CD4-positive, alpha-beta T cell treated with Interleukin-2 at 100 ng/mL for 4 hours (primary cell): ENCODE measurements at regions not wholly inside any gene's neighbourhood (a gene's known extent, or its start where the extent isn't known, plus 50 kb on each side); places are given as distances from the start of the nearest gene placed in this dataset.

ENCODE experiments used
- DNase-seq: peaks from one replicate; pipeline ENCODE4 v3.0.0-alpha.2; 2020; ENCODE audit warnings: low spot score

DNA sequence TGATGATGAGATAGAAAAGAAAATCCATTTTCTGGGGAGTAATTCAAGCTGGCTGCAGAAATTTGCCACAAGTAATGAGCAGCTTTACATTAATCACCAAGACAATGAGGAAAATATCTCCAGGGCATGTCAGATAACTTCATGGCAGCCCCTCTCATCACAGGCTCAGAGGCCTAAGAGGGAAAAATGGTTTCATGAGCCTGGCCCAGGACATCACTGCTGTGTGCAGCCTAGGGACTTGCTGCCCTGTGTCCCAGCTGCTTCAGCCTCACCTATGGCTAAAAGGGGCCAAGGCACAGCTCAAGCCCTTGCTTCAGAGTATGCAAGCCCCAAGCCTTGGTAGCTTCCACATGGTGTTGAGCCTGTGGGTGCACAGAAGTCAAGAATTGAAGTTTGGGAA lies 161.7 kb downstream of the OPA1 start:
- no peak for DNase-seq

DNA sequence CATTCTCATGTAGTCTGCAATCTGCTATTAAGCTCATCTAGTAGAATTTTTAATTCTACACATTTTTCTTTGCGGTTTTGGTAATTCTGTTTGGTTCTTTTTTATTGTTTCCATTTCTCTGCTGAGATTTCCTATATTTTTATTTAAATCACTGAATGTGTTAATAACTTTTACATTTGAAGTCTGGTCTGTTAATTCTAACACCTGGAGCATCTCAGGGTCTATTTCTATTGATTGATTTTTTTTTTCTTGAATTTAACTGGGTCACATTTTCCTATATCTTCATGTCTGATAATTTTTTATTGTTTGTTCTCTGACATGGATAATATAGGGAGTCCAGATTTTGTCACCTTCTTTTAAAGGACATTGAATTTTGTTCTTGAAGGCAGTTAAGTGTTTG lies 163.5 kb downstream of the OPA1 start:
- DNase-seq, result no peak

DNA sequence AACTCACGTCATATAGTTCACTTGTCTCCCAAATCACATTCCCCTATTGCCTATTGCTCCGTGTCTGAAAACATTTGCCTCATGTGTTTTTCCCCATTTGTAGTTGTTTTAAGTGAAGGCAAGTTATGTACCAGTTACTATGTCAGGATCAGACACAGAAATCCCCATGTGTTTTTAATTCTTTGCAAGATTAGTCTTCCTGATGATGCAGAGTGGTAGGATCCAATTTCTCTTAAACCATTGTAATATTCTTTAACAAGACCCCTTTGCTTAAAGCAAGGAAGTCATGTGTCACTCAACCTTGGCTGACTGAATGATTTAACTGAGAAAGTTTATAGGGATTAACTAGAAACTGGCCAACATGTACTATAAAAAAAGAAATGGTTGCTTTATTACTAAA lies 164.4 kb downstream of the OPA1 start:
- no peak for DNase-seq

DNA sequence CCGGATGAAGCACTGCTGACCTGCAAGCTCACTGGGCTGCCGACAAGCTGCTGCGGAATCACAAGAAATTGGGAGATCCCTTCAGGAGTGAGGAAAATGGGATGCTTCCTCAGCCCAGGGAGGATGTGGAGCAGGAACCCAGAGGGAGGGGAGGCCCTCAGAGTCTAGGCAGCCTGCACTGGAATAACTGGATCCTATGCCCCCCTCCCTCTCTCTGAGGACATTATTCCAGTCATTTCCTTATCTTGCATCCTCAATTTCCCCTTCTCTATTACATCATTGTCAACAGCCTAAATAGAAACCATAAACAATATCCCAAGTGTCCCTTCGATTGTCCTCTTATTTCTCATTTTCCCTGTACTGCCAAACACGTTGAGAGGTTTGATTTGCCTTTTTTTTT lies 169.0 kb downstream of the OPA1 start:
- DNase-seq, result no peak

DNA sequence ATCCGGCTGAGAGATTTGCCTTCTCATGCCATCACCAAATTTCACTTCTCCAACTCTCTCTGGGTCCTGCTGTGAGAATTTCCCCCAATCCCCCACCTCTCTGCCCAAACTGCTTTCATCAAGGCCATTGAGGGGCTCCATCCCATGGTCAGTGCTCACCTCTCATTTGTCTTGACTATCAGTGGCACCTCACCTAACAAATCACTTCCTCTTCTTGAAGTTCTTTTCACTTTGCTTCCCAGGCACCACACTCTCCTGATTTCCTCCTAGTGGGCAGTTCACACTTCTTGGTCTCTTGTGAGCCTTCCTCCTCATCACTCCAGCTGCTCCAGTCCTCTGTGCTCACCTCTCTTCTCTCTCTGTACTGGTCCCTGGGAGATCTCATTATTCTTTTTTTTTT lies 169.6 kb downstream of the OPA1 start:
- DNase-seq, result no peak

DNA sequence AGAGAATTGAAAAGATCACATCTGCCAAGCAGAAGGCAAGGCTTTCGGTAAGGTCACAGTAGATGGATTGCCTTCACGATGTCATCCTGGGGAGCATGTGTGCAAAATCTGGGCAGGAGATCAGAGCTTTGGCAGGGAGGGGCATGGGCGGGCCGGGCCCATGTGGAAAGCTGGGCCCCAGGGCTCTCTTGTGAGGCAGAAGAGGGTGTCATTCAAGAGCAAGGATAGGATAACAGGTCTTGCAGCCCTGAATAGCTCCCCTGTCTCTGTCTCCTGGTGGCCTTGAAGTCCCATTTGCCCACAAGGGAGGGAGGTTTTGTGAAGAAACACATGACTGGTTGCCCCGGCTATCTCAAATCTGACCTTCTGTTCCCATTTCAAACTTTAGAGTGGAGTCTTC lies 172.0 kb downstream of the OPA1 start:
- no peak for DNase-seq

- no peak for DNase-seq
Measured at GRCh38 chr3:193767353-193768069, 174.5 kb downstream of the OPA1 start.

DNA sequence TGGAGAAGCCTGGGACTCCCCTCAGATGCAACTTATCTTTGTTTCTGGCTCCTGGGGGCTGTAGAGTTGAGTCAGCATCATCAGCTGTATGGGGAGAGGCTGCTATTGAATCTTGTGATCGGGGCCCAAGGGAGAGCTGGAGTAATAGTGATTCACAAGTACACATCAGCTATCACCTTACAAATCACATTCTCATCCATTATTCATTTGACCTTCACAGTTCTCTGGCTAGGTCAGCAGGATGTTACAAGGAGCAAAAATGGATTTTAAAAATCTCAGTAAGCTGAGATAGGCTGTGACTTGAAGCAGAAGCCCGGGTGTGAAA lies 175.0 kb downstream of the OPA1 start:
- DNase-seq, result no peak

DNA sequence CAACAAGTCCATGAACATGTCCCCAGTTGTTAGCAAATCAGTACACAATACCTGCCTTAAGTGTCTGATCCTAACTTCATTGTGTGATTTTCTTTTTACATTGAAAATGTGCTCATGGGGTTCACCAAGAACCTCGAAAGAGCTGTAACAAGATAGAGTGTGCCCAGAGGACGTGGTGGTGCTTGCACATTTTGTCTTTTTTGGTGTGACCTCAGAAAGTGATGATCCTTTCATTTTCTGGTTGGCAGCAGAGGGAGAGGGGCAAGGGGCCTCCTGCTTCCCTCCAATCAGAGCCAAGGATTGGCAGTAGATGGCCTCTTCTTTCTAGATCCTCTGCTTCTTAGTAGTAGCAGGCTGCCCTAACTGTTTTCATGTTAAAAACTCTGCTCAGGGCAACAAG lies 176.4 kb downstream of the OPA1 start:
- DNase-seq, result no peak

DNA sequence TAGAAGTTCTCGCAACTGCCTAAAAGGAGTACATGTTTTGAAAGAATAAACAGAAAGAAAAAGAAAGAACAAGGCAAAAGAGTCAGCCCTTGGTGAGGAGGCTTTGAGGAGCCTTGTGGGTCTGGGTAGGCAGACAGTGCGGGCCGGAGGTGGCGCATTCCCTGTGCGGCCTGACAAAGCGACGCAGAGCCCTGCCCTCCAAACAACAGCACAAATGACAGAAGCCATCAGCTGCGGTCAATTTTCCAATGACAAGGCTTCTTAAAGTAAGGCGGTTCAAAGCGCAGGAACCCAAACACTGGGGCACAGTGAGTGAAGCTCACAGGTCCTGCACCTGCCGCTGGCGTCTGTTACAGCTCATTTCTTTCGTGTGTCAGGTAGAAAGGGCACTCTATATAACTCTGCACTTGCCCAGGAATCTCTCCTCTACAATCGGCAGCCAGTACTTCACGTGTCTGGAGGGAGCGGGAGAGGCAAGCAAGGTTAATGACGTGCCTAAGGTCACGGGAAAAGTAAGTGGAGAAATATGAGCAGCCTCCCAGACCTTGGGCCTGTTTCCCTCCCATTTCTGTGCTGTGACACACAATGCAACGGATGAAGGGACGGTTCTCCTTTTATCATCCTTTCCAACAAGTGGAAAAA lies 178.1 kb downstream of the OPA1 start:
- DNase-seq, result no peak

GRCh38 chr3:193771653-193772421 lies 178.8 kb downstream of the OPA1 start:
- DNase-seq, result no peak

DNA sequence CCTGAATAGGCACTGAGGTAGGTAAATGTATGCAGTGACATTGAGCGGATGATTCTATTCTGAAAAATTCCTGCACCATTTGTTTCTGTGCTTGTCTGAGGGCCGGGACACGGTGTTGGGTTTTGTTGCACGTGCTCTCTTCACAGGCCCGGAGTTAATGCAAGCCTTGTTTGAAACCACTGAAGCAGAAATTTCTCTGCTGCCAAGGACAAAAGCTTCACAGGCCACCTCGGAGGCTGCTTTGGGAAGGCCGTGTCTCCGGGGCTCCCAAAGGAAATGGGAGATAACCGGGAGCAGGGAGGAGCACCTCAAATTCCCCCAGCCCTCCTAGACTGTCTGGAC lies 179.4 kb downstream of the OPA1 start:
- DNase-seq, result no peak

- no peak for DNase-seq
Measured at GRCh38 chr3:193773266-193774220, 180.5 kb downstream of the OPA1 start.

DNA sequence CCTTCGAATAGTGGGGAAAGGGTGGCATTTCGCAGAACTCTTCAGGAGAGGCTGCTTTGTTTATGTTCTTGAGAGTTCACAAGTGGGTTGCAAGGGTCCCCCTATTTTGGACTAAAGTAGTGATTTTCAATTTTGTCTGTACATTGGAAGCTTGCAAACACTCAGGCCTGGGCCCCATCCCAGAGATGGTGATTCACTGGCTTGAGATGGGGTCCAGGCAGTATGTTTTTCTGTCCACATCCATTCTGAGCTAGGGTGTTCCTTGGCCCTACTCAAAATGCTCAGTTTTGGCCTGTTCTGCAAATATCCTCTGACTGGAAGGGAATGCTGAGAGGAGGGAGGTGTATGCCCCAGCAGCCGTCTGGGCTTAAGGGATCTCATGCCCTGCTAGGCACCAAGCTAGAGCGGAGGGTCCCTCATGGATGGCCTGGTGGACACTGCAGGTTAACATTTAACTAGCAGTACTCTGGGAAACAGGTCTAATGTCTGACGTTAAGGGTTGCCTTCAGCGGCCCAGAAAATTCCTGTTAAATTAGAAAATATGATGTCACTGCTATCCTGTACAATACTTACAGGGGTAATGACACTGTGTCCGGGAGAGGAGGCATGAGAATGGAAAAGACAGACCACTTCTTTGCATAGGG lies 181.4 kb downstream of the OPA1 start:
- no peak for DNase-seq

GRCh38 chr3:193774916-193775285 lies 181.9 kb downstream of the OPA1 start:
- DNase-seq, result no peak

- DNase-seq, result no peak
Measured at GRCh38 chr3:193775421-193776077, 182.5 kb downstream of the OPA1 start.

DNA sequence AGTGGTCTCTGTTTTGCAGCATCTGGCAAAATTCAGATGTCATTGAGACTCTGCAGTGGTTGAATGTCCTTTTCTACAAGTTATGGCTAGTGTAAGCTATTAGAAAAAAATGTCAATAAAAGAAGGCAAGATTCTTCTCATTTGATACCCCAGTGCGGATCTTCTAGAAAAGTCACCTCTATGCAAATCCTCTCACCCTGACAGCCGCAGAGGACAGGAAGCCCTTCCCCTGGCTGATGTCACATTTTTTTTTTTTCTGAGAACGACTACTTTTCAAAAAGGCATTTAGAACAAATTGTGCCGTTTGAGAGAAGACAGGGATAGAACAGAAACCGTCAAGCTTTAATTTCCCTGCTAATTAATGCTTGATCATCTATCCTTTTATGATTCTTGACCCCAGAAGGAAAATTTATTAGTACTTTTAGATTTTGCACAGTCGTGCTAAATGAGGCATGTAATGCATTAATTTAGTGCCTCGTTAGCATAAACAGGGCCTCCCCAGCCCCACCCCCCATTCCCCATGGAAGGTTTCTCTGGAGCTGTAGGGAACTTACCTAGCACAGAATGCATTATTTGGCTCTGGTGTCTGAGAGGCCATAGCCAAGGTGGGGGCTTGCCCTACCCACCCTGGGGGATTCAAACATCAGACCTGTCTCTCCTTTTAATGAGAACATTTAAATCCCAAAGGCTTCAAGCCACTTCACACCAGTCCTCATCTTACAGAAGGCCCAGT lies 183.8 kb downstream of the OPA1 start:
- DNase-seq, result no peak

GRCh38 chr3:193777524-193777923 lies 184.5 kb downstream of the OPA1 start:
- DNase-seq, result no peak

- no peak for DNase-seq
Measured at GRCh38 chr3:193778676-193779075, 185.7 kb downstream of the OPA1 start.

- DNase-seq, result no peak
Measured at GRCh38 chr3:193779933-193780332, 186.9 kb downstream of the OPA1 start.

DNA sequence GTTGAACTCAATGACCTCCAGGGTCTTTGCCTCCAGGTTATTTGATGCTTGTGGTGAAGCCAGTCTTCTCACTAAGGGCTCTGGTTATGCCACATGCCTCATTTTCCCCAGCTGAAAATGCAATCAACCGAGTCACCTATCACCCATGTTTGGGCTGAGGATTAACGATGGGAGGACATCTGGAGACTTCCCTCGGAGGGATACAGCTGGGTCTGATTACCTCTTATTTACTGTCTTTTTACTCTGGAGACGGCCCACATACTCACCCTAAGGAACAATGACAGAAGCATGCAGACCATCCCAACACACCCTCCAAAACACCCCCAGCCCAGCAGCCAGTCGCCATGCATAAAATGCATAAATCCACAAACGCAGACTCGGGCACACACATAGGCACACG lies 187.4 kb downstream of the OPA1 start:
- no peak for DNase-seq
